OCI-LY7 (cell line): ENCODE measurements at regions not wholly inside any gene's neighbourhood (a gene's known extent, or its start where the extent isn't known, plus 50 kb on each side); places are given as distances from the start of the nearest gene placed in this dataset.

ENCODE experiments used
- BruUV-seq: library from RNA; stranded (reverse); fragments of 400-500 nt; replicated peaks from 2 replicates; lab custom pipeline; 2021; lab: Mats Ljungman, UMichigan
- CTCF ChIA-PET: fragments of 300-600 bp; sonication (Branson Sonifier 250); formaldehyde crosslinking; loops from one replicate; lab custom pipeline; 2022; ENCODE audit warnings: antibody characterized with exemption; ENCODE audit not compliant: unreplicated experiment; lab: Charles Lee
- POLR2A ChIA-PET: fragments of 300-600 bp; sonication (Branson Sonifier 250); formaldehyde crosslinking; loops from one replicate; lab custom pipeline; 2022; ENCODE audit warnings: antibody characterized with exemption; lab: Charles Lee
- DNase-seq: peaks from one replicate; pipeline ENCODE4 v3.0.0-alpha.2; 2015; ENCODE audit warnings: low spot score
- H2AFZ ChIP-seq: fragments of 200-600 bp; sonication (generic), shearing (Covaris generic); 2 replicates; pipeline ENCODE4 v1.6.1; 2014; ENCODE audit warnings: mild to moderate bottlenecking, antibody characterized with exemption, low read length, moderate library complexity
- H3K27ac ChIP-seq: fragments of 200-600 bp; sonication (generic); 2 replicates; pipeline ENCODE4 v1.5.1; 2014; ENCODE audit warnings: mixed run types, low read depth, mild to moderate bottlenecking, moderate library complexity, low read length, inconsistent platforms; ENCODE audit not compliant: poor library complexity, severe bottlenecking
- H3K36me3 ChIP-seq: fragments of 200-600 bp; sonication (generic); 2 replicates; pipeline ENCODE4 v1.6.1; 2014; ENCODE audit warnings: mild to moderate bottlenecking, antibody characterized with exemption, low read length, moderate library complexity, mixed read lengths; ENCODE audit not compliant: insufficient read depth
- H3K4me1 ChIP-seq: fragments of 200-600 bp; sonication (generic); 2 replicates; pipeline ENCODE4 v1.5.1; 2014; ENCODE audit warnings: mild to moderate bottlenecking, low read length; ENCODE audit not compliant: insufficient read depth, poor library complexity, severe bottlenecking
- H3K4me2 ChIP-seq: fragments of 200-600 bp; sonication (generic); 2 replicates; pipeline ENCODE4 v1.6.1; 2014; ENCODE audit warnings: mild to moderate bottlenecking, low read length
- H3K4me3 ChIP-seq: fragments of 200-600 bp; sonication (generic); 2 replicates; pipeline ENCODE4 v1.5.1; 2014; ENCODE audit warnings: mild to moderate bottlenecking, low read depth, low read length; ENCODE audit not compliant: poor library complexity, severe bottlenecking
- H3K79me2 ChIP-seq: fragments of 200-600 bp; sonication (generic); 2 replicates; pipeline ENCODE4 v1.6.1; 2016; ENCODE audit warnings: low read depth, mild to moderate bottlenecking, low read length, moderate library complexity, mixed read lengths; ENCODE audit not compliant: insufficient read depth
- H3K9me2 ChIP-seq: fragments of 200-600 bp; sonication (generic); 2 replicates; pipeline ENCODE4 v1.6.1; 2016; ENCODE audit warnings: mild to moderate bottlenecking, low read length, mixed read lengths; ENCODE audit not compliant: insufficient read depth
- H3K9me3 ChIP-seq: fragments of 200-600 bp; sonication (generic); 2 replicates; pipeline ENCODE4 v1.6.1; 2014; ENCODE audit warnings: mild to moderate bottlenecking, mixed run types, low read length, mixed read lengths
- H4K20me1 ChIP-seq: fragments of 200-600 bp; sonication (generic); 2 replicates; pipeline ENCODE4 v1.6.1; 2014; ENCODE audit warnings: mild to moderate bottlenecking, antibody characterized with exemption, low read length, moderate library complexity, mixed read lengths; ENCODE audit not compliant: insufficient read depth
- CTCF ChIP-seq: fragments of 200-600 bp; sonication (generic); conservative IDR thresholded peaks from 2 replicates; pipeline ENCODE4 v1.5.1; 2014; ENCODE audit warnings: mild to moderate bottlenecking, antibody characterized with exemption, low read length, moderate library complexity, mixed read lengths
- EZH2phosphoT487 ChIP-seq: fragments of 200-600 bp; sonication (generic); IDR thresholded peaks from 2 replicates; pipeline ENCODE4 v1.6.1; 2018; ENCODE audit warnings: low read depth, borderline replicate concordance, mild to moderate bottlenecking, mixed run types, antibody characterized with exemption, low read length, moderate library complexity, mixed read lengths
- intact Hi-C: fragments of 100-400 bp; cut with micrococcal nuclease; formaldehyde crosslinking; loops from one replicate; pipeline ENCODE4 v1.10.0; 2022; ENCODE audit not compliant: unreplicated experiment

DNA sequence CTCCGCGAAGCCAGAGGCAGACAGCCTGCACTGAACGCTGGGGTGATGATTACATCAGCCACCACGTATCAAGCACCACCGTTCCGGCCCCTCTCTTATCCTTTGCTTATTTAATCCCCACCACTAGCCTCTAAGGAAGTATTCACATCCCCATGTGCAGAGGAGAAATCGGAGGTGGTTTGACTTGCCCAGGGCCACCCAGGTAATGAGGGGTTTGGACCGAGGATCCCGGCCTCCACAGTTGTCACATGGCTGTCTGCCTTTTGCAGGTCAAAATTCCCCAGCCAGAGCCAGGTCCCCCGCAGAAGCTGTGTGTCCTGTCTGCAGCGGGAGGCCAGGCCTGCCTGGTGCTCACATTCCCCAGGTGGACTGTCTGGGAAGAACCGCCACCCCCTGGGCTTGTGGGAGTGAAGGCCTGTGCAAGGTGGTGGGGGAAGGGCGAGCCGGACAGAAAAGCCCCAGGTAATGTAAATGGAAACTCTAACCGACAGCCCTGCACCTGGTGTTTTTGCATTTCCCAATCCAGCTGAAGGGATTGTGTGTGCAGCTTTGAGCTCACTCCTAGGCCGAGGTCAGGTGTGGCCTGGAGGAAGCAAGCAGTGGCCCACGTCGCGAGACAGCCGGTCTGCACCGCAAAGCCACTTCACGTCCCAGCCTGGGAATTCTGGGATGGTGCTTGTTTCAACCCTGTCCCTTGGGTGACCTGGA, 108.5 kb upstream of the ID2 start:
- CTCF ChIA-PET: interaction anchor here (0.6 to 3.5 kb wide), 14 partner anchors 11 to 1521 kb away, joined by 3 to 16 read pairs (median 4); partner anchors contain the start of gene ID2

DNA sequence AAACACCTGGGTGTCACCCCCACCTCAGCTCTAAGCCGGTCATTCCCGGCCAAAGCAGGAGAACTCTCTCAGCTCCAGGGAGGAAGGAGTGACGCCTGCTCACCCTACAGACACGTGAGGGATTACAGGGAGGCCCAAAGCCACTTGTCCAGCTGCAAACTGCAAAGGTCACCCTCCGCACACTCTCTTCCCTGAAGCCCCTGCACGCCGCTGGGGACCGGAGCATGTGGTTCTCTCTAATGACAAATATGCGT, 108.0 kb upstream of the ID2 start:
- Histone ChIP-seq H3K4me1 (peaks cover 93% of the 10 kb centered on the region), H3K4me3 (peak overlapping the region; percentile 75), H3K27ac (peak overlapping the region; percentile 98), H3K9me3 (no peaks in the 10 kb centered on the region), H2AFZ (no peak overlapping the region), H3K4me2 (peak overlapping the region; percentile 90), H3K79me2 (peaks cover 38% of the 10 kb centered on the region), H3K9me2 (no peaks in the 10 kb centered on the region), H3K36me3 (peaks cover 22% of the 10 kb centered on the region), H4K20me1 (no peaks in the 10 kb centered on the region)
- TF ChIP-seq EZH2phosphoT487 (no peak), CTCF (no peak)
- CTCF ChIA-PET: interaction anchor here (0.6 to 3.5 kb wide), 11 partner anchors 10 to 1521 kb away, joined by 3 to 16 read pairs (median 4); partner anchors contain the start of gene ID2
- POLR2A ChIA-PET: interaction anchor here (0.7 to 7.6 kb wide), 18 partner anchors 10 to 340 kb away, joined by 3 to 168 read pairs (median 14); partner anchors contain the start of gene ID2
- BruUV-seq: no TSS peak
- DNase-seq: no peak
- intact Hi-C loops: loop anchor here (1.0 to 10.0 kb wide), 10 partner anchors 9 to 1519 kb away; partner anchors contain the start of gene ID2

More for the DNA sequence above, 108.5 kb upstream of the ID2 start:
- Histone ChIP-seq H3K9me3 (no peaks in the 10 kb centered on the region), H3K4me2 (peak overlapping the region; percentile 90), H4K20me1 (no peaks in the 10 kb centered on the region), H3K27ac (peak overlapping the region; percentile 98), H3K9me2 (no peaks in the 10 kb centered on the region), H3K79me2 (peaks cover 38% of the 10 kb centered on the region), H3K4me1 (peaks cover 93% of the 10 kb centered on the region), H3K4me3 (peak overlapping the region; percentile 75), H2AFZ (no peak overlapping the region), H3K36me3 (peaks cover 27% of the 10 kb centered on the region)
- intact Hi-C loops: loop anchor here (2.0 to 10.0 kb wide), 5 partner anchors 29 to 1519 kb away; no protein-coding TSS in a partner anchor
- POLR2A ChIA-PET: interaction anchor here (0.6 to 7.6 kb wide), 19 partner anchors 10 to 340 kb away, joined by 3 to 168 read pairs (median 12); partner anchors contain the start of gene ID2
- no TSS peak for BruUV-seq
- TF ChIP-seq EZH2phosphoT487: no peak
- TF ChIP-seq CTCF: no peak
- DNase-seq: peak; percentile 96
